ENCODE measurements at regions not wholly inside any gene's neighbourhood (a gene's known extent, or its start where the extent isn't known, plus 50 kb on each side); places are given as distances from the start of the nearest gene placed in this dataset.
"Not testable (repeated sequence)": the region's sequence is repeated elsewhere in the genome, so short reads cannot be mapped to it uniquely, and the experiment has no call there.

- DNase-seq = no peak
Measured at GRCh38 chr7:106750773-106751172, 89.8 kb upstream of the CCDC71L start.

- no peak for DNase-seq
Measured at GRCh38 chr7:106752367-106752766, 91.4 kb upstream of the CCDC71L start.

GRCh38 chr7:106755024-106755423 is 94.1 kb upstream of the CCDC71L start:
- not testable (repeated sequence) for DNase-seq

- DNase-seq = no peak
Measured at GRCh38 chr7:106755641-106756040, 94.7 kb upstream of the CCDC71L start.

GRCh38 chr7:106756071-106756470 is 95.1 kb upstream of the CCDC71L start:
- no peak for DNase-seq

GRCh38 chr7:106756884-106757283 is 95.9 kb upstream of the CCDC71L start:
- no peak for DNase-seq

- DNase-seq = peak; percentile 89
Measured at GRCh38 chr7:106757846-106758245, 96.9 kb upstream of the CCDC71L start.

GRCh38 chr7:106762845-106763244 is 101.9 kb upstream of the CCDC71L start:
- DNase-seq = not testable (repeated sequence)

GRCh38 chr7:106763717-106764116 is 101.4 kb upstream of the PIK3CG start:
- DNase-seq = no peak

GRCh38 chr7:106765727-106766355 is 99.2 kb upstream of the PIK3CG start:
- DNase-seq = no peak

GRCh38 chr7:106766551-106766950 is 98.5 kb upstream of the PIK3CG start:
- DNase-seq = no peak

- no peak for DNase-seq
Measured at GRCh38 chr7:106767078-106767477, 98.0 kb upstream of the PIK3CG start.

GRCh38 chr7:106767498-106768323 is 97.4 kb upstream of the PIK3CG start:
- no peak for DNase-seq

GRCh38 chr7:106768324-106768751 is 96.7 kb upstream of the PIK3CG start:
- DNase-seq = no peak

- DNase-seq = no peak
Measured at GRCh38 chr7:106770191-106770590, 94.9 kb upstream of the PIK3CG start.

GRCh38 chr7:106772655-106773108 is 92.4 kb upstream of the PIK3CG start:
- no peak for DNase-seq

GRCh38 chr7:106773228-106773627 is 91.9 kb upstream of the PIK3CG start:
- DNase-seq = no peak

- DNase-seq = no peak
Measured at GRCh38 chr7:106773721-106774120, 91.4 kb upstream of the PIK3CG start.

- DNase-seq = no peak
Measured at GRCh38 chr7:106774213-106774767, 90.8 kb upstream of the PIK3CG start.

- no peak for DNase-seq
Measured at GRCh38 chr7:106774768-106775551, 90.1 kb upstream of the PIK3CG start.

- DNase-seq = no peak
Measured at GRCh38 chr7:106775552-106775936, 89.5 kb upstream of the PIK3CG start.

- no peak for DNase-seq
Measured at GRCh38 chr7:106775975-106776607, 89.0 kb upstream of the PIK3CG start.

Measured in NCI-H1105 treated with DMSO at 0.1 percent for 48 hours (cell line).